GM06990 (cell line): ENCODE measurements at regions not wholly inside any gene's neighbourhood (a gene's known extent, or its start where the extent isn't known, plus 50 kb on each side); places are given as distances from the start of the nearest gene placed in this dataset.

Source experiments
- DNase-seq: peaks from one replicate; pipeline ENCODE4 v3.0.0-alpha.2; 2011; ENCODE audit not compliant: insufficient read length; ENCODE audit errors: extremely low read depth
- H3K27me3 ChIP-seq: replicated peaks from 2 replicates; pipeline ENCODE4 v1.6.0; 2011; ENCODE audit warnings: low read length; ENCODE audit not compliant: control insufficient read depth, insufficient read depth
- H3K36me3 ChIP-seq: 2 replicates; pipeline ENCODE4 v1.5.1; 2011; ENCODE audit warnings: low read length; ENCODE audit not compliant: control insufficient read depth, insufficient read depth
- H3K4me3 ChIP-seq: replicated peaks from 2 replicates; pipeline ENCODE4 v1.5.1; 2011; ENCODE audit warnings: low read depth, mild to moderate bottlenecking, control low read depth, low read length
- CTCF ChIP-seq: IDR thresholded peaks from 2 replicates; pipeline ENCODE4 v1.5.1; 2011; ENCODE audit warnings: low read length, control low read depth, mild to moderate bottlenecking, inconsistent platforms; ENCODE audit not compliant: insufficient read depth, poor library complexity, severe bottlenecking

GRCh38 chr7:38002689-38003088, 82.2 kb downstream of the EPDR1 start:
- Histone ChIP-seq H3K36me3 (no peaks in the 10 kb centered on the region), H3K27me3 (no peaks in the 10 kb centered on the region), H3K4me3 (no peak overlapping the region)
- TF ChIP-seq CTCF = no peak
- DNase-seq = no peak

GRCh38 chr7:38006559-38006958, 86.1 kb downstream of the EPDR1 start:
- Histone ChIP-seq H3K27me3 (no peaks in the 10 kb centered on the region), H3K4me3 (no peak overlapping the region), H3K36me3 (no peaks in the 10 kb centered on the region)
- no peak for DNase-seq
- TF ChIP-seq CTCF = no peak

GRCh38 chr7:38007096-38007495, 86.7 kb downstream of the EPDR1 start:
- Histone ChIP-seq H3K36me3 (no peaks in the 10 kb centered on the region), H3K27me3 (no peaks in the 10 kb centered on the region), H3K4me3 (no peak overlapping the region)
- TF ChIP-seq CTCF = no peak
- no peak for DNase-seq

- H3K27me3 ChIP-seq = no peaks in the 10 kb centered on the region
- no peak for DNase-seq
Observed at GRCh38 chr7:38013246-38013645, 92.8 kb downstream of the EPDR1 start.

GRCh38 chr7:38016567-38016966, 96.1 kb downstream of the EPDR1 start:
- TF ChIP-seq CTCF = no peak
- no peak for DNase-seq
- no peaks in the 10 kb centered on the region for H3K27me3 ChIP-seq
- H3K4me3 ChIP-seq = no peak overlapping the region
- no peaks in the 10 kb centered on the region for H3K36me3 ChIP-seq

More at GRCh38 chr7:38013246-38013645, 92.8 kb downstream of the EPDR1 start:
- TF ChIP-seq CTCF = no peak
- Histone ChIP-seq H3K36me3 (no peaks in the 10 kb centered on the region), H3K4me3 (no peak overlapping the region)

- DNase-seq = no peak
- H3K36me3 ChIP-seq = no peaks in the 10 kb centered on the region
- no peak for TF ChIP-seq CTCF
Observed at GRCh38 chr7:38017320-38017719, 96.9 kb downstream of the EPDR1 start.

More at GRCh38 chr7:38017320-38017719, 96.9 kb downstream of the EPDR1 start:
- no peaks in the 10 kb centered on the region for H3K27me3 ChIP-seq
- no peak overlapping the region for H3K4me3 ChIP-seq
